ENCODE measurements at regions not wholly inside any gene's neighbourhood (a gene's known extent, or its start where the extent isn't known, plus 50 kb on each side); places are given as distances from the start of the nearest gene placed in this dataset.
A peak's percentile ranks its signal among the peaks of the same experiment; 100 is the strongest.
"Not testable (repeated sequence)": the region's sequence is repeated elsewhere in the genome, so short reads cannot be mapped to it uniquely, and the experiment has no call there.

DNA sequence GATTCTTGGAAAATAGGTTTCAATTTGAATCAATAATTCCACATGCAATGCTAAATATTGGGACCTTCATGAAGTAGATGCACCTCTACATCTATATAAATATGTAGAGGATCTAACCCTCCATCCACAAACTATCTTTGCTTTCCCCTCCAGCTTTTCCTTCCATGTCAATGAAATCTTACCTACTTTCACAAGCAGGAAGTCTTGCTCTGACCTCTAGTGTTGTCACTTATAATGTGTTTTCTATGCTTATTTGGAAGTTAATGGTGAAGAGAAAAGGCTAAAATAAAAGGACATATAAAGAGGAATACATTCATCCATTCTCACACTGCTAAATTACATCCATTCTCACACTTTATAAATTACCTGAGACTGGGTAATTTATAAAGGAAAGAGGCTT lies 472.7 kb upstream of the DIAPH2 start:
- no peak overlapping the region for H3K27ac ChIP-seq (ENCODE audit: low read depth in 1 of 2, low read length in 2 of 2)
- TF ChIP-seq RAD21 (IDR thresholded peaks at IDR 0.05) (peak; percentile 64 to 67), TAF1 (conservative IDR thresholded peaks at IDR 0.05) (no peak)
- H3K4me3 ChIP-seq (ENCODE audit: low read depth in 1 of 3, low read length in 3 of 3): no peak overlapping the region

DNA sequence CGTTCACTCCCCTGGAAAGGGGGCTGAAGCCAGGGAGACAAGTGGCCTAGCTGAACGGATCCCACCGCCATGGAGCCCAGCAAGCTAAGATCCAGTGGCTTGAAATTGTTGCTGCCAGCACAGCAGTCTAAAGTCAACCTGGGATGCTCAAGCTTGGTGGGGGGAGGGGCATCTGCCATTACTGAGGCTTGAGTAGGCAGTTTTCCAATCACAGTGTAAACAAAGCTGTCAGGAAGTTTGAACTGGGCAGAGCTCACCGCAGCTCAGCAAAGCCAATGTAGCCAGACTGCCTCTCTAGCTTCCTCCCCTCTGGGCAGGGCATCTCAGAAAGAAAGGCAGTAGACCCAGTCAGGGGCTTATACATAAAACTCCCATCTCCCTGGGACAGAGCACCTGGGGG lies 470.0 kb upstream of the DIAPH2 start:
- not testable (repeated sequence) for H3K27ac ChIP-seq (ENCODE audit: low read depth in 1 of 2, low read length in 2 of 2); H3K36me3 ChIP-seq (ENCODE audit: control insufficient read depth in 4 of 4, insufficient read depth in 3 of 4, low read depth in 1 of 4, low read length in 3 of 4); H3K4me3 ChIP-seq (ENCODE audit: low read depth in 1 of 3, low read length in 3 of 3); H3K27me3 ChIP-seq (ENCODE audit: control insufficient read depth in 4 of 4, insufficient read depth in 4 of 4, low read length in 3 of 4); H3K9me3 ChIP-seq (ENCODE audit: control insufficient read depth in 4 of 4, low read length in 3 of 4); H3K9ac ChIP-seq (ENCODE audit: low read depth in 1 of 2, low read length in 2 of 2); DNase-seq (ENCODE audit: low spot score); H3K4me1 ChIP-seq (ENCODE audit: control insufficient read depth in 4 of 4, insufficient read depth in 4 of 4, low read length in 3 of 4)
- WGBS: 65% methylated on average over 4 of the region's 4 CpGs
- peak; percentile 53 for TF ChIP-seq FOXA2 (IDR thresholded peaks at IDR 0.05)
- TF ChIP-seq HNF4A (conservative IDR thresholded peaks at IDR 0.05): peak; percentile 29 to 53
- TF ChIP-seq SP1 (IDR thresholded peaks at IDR 0.05): peak; percentile 23

More for the DNA sequence above, 472.7 kb upstream of the DIAPH2 start:
- no peaks in the 10 kb centered on the region for H3K36me3 ChIP-seq (ENCODE audit: control insufficient read depth in 4 of 4, insufficient read depth in 3 of 4, low read depth in 1 of 4, low read length in 3 of 4)
- H3K9ac ChIP-seq (ENCODE audit: low read depth in 1 of 2, low read length in 2 of 2): no peak overlapping the region
- DNase-seq (ENCODE audit: low spot score): no peak
- H3K27me3 ChIP-seq (ENCODE audit: control insufficient read depth in 4 of 4, insufficient read depth in 4 of 4, low read length in 3 of 4): no peaks in the 10 kb centered on the region
- no peaks in the 10 kb centered on the region for H3K9me3 ChIP-seq (ENCODE audit: control insufficient read depth in 4 of 4, low read length in 3 of 4)
- H3K4me1 ChIP-seq (ENCODE audit: control insufficient read depth in 4 of 4, insufficient read depth in 4 of 4, low read length in 3 of 4): no peaks in the 10 kb centered on the region

- Histone ChIP-seq H3K9ac (ENCODE audit: low read depth in 1 of 2, low read length in 2 of 2) (no peak overlapping the region), H3K27me3 (ENCODE audit: control insufficient read depth in 4 of 4, insufficient read depth in 4 of 4, low read length in 3 of 4) (no peaks in the 10 kb centered on the region), H3K27ac (ENCODE audit: low read depth in 1 of 2, low read length in 2 of 2) (no peak overlapping the region), H3K4me1 (ENCODE audit: control insufficient read depth in 4 of 4, insufficient read depth in 4 of 4, low read length in 3 of 4) (no peaks in the 10 kb centered on the region), H3K4me3 (ENCODE audit: low read depth in 1 of 3, low read length in 3 of 3) (no peak overlapping the region), H3K9me3 (ENCODE audit: control insufficient read depth in 4 of 4, low read length in 3 of 4) (no peaks in the 10 kb centered on the region), H3K36me3 (ENCODE audit: control insufficient read depth in 4 of 4, insufficient read depth in 3 of 4, low read depth in 1 of 4, low read length in 3 of 4) (no peaks in the 10 kb centered on the region)
- WGBS: 51% methylated on average over 3 of the region's 3 CpGs
- no peak for TF ChIP-seq JUND (IDR thresholded peaks at IDR 0.05)
- TF ChIP-seq RAD21 (IDR thresholded peaks at IDR 0.05): no peak
- TF ChIP-seq YY1 (IDR thresholded peaks at IDR 0.05): no peak
- TF ChIP-seq RXRA (IDR thresholded peaks at IDR 0.05): no peak
- no peak for TF ChIP-seq FOXA1 (IDR thresholded peaks at IDR 0.05)
- TF ChIP-seq HNF4G (IDR thresholded peaks at IDR 0.05): no peak
- TF ChIP-seq, protein P1, sequence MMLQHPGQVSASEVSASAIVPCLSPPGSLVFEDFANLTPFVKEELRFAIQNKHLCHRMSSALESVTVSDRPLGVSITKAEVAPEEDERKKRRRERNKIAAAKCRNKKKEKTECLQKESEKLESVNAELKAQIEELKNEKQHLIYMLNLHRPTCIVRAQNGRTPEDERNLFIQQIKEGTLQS (IDR thresholded peaks at IDR 0.05): no peak
- TF ChIP-seq, protein P2, sequence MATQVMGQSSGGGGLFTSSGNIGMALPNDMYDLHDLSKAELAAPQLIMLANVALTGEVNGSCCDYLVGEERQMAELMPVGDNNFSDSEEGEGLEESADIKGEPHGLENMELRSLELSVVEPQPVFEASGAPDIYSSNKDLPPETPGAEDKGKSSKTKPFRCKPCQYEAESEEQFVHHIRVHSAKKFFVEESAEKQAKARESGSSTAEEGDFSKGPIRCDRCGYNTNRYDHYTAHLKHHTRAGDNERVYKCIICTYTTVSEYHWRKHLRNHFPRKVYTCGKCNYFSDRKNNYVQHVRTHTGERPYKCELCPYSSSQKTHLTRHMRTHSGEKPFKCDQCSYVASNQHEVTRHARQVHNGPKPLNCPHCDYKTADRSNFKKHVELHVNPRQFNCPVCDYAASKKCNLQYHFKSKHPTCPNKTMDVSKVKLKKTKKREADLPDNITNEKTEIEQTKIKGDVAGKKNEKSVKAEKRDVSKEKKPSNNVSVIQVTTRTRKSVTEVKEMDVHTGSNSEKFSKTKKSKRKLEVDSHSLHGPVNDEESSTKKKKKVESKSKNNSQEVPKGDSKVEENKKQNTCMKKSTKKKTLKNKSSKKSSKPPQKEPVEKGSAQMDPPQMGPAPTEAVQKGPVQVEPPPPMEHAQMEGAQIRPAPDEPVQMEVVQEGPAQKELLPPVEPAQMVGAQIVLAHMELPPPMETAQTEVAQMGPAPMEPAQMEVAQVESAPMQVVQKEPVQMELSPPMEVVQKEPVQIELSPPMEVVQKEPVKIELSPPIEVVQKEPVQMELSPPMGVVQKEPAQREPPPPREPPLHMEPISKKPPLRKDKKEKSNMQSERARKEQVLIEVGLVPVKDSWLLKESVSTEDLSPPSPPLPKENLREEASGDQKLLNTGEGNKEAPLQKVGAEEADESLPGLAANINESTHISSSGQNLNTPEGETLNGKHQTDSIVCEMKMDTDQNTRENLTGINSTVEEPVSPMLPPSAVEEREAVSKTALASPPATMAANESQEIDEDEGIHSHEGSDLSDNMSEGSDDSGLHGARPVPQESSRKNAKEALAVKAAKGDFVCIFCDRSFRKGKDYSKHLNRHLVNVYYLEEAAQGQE (IDR thresholded peaks at IDR 0.05): no peak
- TF ChIP-seq, protein P3, sequence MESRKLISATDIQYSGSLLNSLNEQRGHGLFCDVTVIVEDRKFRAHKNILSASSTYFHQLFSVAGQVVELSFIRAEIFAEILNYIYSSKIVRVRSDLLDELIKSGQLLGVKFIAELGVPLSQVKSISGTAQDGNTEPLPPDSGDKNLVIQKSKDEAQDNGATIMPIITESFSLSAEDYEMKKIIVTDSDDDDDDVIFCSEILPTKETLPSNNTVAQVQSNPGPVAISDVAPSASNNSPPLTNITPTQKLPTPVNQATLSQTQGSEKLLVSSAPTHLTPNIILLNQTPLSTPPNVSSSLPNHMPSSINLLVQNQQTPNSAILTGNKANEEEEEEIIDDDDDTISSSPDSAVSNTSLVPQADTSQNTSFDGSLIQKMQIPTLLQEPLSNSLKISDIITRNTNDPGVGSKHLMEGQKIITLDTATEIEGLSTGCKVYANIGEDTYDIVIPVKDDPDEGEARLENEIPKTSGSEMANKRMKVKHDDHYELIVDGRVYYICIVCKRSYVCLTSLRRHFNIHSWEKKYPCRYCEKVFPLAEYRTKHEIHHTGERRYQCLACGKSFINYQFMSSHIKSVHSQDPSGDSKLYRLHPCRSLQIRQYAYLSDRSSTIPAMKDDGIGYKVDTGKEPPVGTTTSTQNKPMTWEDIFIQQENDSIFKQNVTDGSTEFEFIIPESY (IDR thresholded peaks at IDR 0.05): no peak
- no peak for TF ChIP-seq MAX (IDR thresholded peaks at IDR 0.05)
- TF ChIP-seq GABPA (IDR thresholded peaks at IDR 0.05 in 1 of 2, conservative IDR thresholded peaks at IDR 0.05 in 1 of 2): no peak
- no peak for TF ChIP-seq TAF1 (conservative IDR thresholded peaks at IDR 0.05)
- TF ChIP-seq, protein P4, sequence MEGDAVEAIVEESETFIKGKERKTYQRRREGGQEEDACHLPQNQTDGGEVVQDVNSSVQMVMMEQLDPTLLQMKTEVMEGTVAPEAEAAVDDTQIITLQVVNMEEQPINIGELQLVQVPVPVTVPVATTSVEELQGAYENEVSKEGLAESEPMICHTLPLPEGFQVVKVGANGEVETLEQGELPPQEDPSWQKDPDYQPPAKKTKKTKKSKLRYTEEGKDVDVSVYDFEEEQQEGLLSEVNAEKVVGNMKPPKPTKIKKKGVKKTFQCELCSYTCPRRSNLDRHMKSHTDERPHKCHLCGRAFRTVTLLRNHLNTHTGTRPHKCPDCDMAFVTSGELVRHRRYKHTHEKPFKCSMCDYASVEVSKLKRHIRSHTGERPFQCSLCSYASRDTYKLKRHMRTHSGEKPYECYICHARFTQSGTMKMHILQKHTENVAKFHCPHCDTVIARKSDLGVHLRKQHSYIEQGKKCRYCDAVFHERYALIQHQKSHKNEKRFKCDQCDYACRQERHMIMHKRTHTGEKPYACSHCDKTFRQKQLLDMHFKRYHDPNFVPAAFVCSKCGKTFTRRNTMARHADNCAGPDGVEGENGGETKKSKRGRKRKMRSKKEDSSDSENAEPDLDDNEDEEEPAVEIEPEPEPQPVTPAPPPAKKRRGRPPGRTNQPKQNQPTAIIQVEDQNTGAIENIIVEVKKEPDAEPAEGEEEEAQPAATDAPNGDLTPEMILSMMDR (IDR thresholded peaks at IDR 0.05; ENCODE audit: low read depth, low read length, missing input control): no peak
- no peak for TF ChIP-seq FOXA2 (IDR thresholded peaks at IDR 0.05)
- TF ChIP-seq EGR1 (IDR thresholded peaks at IDR 0.05; ENCODE audit: low read depth in 2 of 2): no peak
- no peak for TF ChIP-seq SP1 (IDR thresholded peaks at IDR 0.05)
- no peak for DNase-seq (ENCODE audit: low spot score)
These were observed 460.4 kb upstream of the DIAPH2 start for GRCh38 chrX:96224279-96224678.
